ENCODE measurements at regions not wholly inside any gene's neighbourhood (a gene's known extent, or its start where the extent isn't known, plus 50 kb on each side); places are given as distances from the start of the nearest gene placed in this dataset.

GRCh38 chr13:72004246-72004645 lies 137.2 kb upstream of the DACH1 start:
- Histone ChIP-seq H3K4me3 (ENCODE audit: low read length) (no peak overlapping the region), H3K79me2 (ENCODE audit: low read length) (no peaks in the 10 kb centered on the region), H3F3A (ENCODE audit: insufficient read depth, low read length) (no peaks in the 10 kb centered on the region), H3K27me3 (replicated peaks; ENCODE audit: insufficient read depth, low read length) (no peaks in the 10 kb centered on the region), H3K4me1 (ENCODE audit: low read length) (no peaks in the 10 kb centered on the region), H3K4me2 (ENCODE audit: low read depth, low read length) (no peak overlapping the region), H3K36me3 (replicated peaks; ENCODE audit: insufficient read depth, low read length) (no peaks in the 10 kb centered on the region), H2AFZ (ENCODE audit: low read length) (no peak overlapping the region), H3K9me3 (replicated peaks; ENCODE audit: insufficient read depth, low read length) (no peaks in the 10 kb centered on the region), H3K27ac (ENCODE audit: low read length) (no peak overlapping the region), H3K9ac (ENCODE audit: low read length) (no peak overlapping the region), H3K9me2 (replicated peaks; ENCODE audit: insufficient read depth, low read length) (no peaks in the 10 kb centered on the region), H4K20me1 (ENCODE audit: insufficient read depth, low read length) (no peaks in the 10 kb centered on the region)
- TF ChIP-seq EZH2 (optimal IDR thresholded peaks at IDR 0.05; ENCODE audit: low read depth, low read length) (no peak), EZH2phosphoT487 (IDR thresholded peaks at IDR 0.05; ENCODE audit: low read length) (no peak)
- TF ChIP-seq, protein P1, sequence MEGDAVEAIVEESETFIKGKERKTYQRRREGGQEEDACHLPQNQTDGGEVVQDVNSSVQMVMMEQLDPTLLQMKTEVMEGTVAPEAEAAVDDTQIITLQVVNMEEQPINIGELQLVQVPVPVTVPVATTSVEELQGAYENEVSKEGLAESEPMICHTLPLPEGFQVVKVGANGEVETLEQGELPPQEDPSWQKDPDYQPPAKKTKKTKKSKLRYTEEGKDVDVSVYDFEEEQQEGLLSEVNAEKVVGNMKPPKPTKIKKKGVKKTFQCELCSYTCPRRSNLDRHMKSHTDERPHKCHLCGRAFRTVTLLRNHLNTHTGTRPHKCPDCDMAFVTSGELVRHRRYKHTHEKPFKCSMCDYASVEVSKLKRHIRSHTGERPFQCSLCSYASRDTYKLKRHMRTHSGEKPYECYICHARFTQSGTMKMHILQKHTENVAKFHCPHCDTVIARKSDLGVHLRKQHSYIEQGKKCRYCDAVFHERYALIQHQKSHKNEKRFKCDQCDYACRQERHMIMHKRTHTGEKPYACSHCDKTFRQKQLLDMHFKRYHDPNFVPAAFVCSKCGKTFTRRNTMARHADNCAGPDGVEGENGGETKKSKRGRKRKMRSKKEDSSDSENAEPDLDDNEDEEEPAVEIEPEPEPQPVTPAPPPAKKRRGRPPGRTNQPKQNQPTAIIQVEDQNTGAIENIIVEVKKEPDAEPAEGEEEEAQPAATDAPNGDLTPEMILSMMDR (IDR thresholded peaks at IDR 0.05; ENCODE audit: low read length) = no peak
- no peak for DNase-seq

GRCh38 chr13:71998223-71998622 lies 131.2 kb upstream of the DACH1 start:
- Histone ChIP-seq H3K27me3 (replicated peaks; ENCODE audit: insufficient read depth, low read length) (no peaks in the 10 kb centered on the region), H3K36me3 (replicated peaks; ENCODE audit: insufficient read depth, low read length) (no peaks in the 10 kb centered on the region), H3K9ac (ENCODE audit: low read length) (no peak overlapping the region), H3K4me1 (ENCODE audit: low read length) (no peaks in the 10 kb centered on the region), H3K9me3 (replicated peaks; ENCODE audit: insufficient read depth, low read length) (no peaks in the 10 kb centered on the region), H3F3A (ENCODE audit: insufficient read depth, low read length) (no peaks in the 10 kb centered on the region), H3K27ac (ENCODE audit: low read length) (no peak overlapping the region), H3K9me2 (replicated peaks; ENCODE audit: insufficient read depth, low read length) (no peaks in the 10 kb centered on the region), H4K20me1 (ENCODE audit: insufficient read depth, low read length) (no peaks in the 10 kb centered on the region), H2AFZ (ENCODE audit: low read length) (no peak overlapping the region), H3K79me2 (ENCODE audit: low read length) (no peaks in the 10 kb centered on the region), H3K4me2 (ENCODE audit: low read depth, low read length) (no peak overlapping the region), H3K4me3 (ENCODE audit: low read length) (no peak overlapping the region)
- DNase-seq = no peak
- TF ChIP-seq EZH2phosphoT487 (IDR thresholded peaks at IDR 0.05; ENCODE audit: low read length) (no peak), EZH2 (optimal IDR thresholded peaks at IDR 0.05; ENCODE audit: low read depth, low read length) (no peak)
- TF ChIP-seq, protein P1 (IDR thresholded peaks at IDR 0.05; ENCODE audit: low read length) = no peak

DNA sequence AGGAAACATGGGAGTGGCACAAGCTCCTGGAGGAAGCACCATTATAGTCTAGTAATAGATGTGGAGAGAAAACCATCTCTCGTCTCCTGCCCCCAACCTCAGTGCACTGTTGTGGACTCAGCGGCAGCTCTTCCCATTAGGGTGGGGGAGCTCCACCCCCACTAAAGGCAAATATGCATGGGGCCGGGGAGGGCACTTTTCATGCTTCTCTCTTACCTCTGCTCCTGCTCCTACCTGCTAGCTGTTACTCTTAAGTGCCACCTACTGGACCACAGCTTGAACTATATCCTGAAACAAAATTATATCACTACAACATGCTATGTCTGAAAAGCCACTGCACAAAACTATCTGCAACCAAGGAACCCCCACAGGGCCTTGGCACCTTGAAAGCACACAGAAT lies 112.6 kb upstream of the DACH1 start:
- Histone ChIP-seq H3K79me2 (ENCODE audit: low read length) (no peaks in the 10 kb centered on the region), H3F3A (ENCODE audit: insufficient read depth, low read length) (no peaks in the 10 kb centered on the region), H3K9ac (ENCODE audit: low read length) (no peak overlapping the region), H4K20me1 (ENCODE audit: insufficient read depth, low read length) (no peaks in the 10 kb centered on the region), H2AFZ (ENCODE audit: low read length) (no peak overlapping the region), H3K27me3 (replicated peaks; ENCODE audit: insufficient read depth, low read length) (no peaks in the 10 kb centered on the region), H3K36me3 (replicated peaks; ENCODE audit: insufficient read depth, low read length) (no peaks in the 10 kb centered on the region), H3K27ac (ENCODE audit: low read length) (no peak overlapping the region), H3K9me2 (replicated peaks; ENCODE audit: insufficient read depth, low read length) (no peaks in the 10 kb centered on the region), H3K4me3 (ENCODE audit: low read length) (no peak overlapping the region), H3K4me1 (ENCODE audit: low read length) (no peaks in the 10 kb centered on the region), H3K4me2 (ENCODE audit: low read depth, low read length) (no peak overlapping the region), H3K9me3 (replicated peaks; ENCODE audit: insufficient read depth, low read length) (no peaks in the 10 kb centered on the region)
- peak; percentile 17 for DNase-seq
- TF ChIP-seq EZH2 (optimal IDR thresholded peaks at IDR 0.05; ENCODE audit: low read depth, low read length) = no peak
- no peak for TF ChIP-seq EZH2phosphoT487 (IDR thresholded peaks at IDR 0.05; ENCODE audit: low read length)
- TF ChIP-seq, protein P1 (IDR thresholded peaks at IDR 0.05; ENCODE audit: low read length) = peak; percentile 35
